NOMO-1 (cell line): ENCODE measurements at regions not wholly inside any gene's neighbourhood (a gene's known extent, or its start where the extent isn't known, plus 50 kb on each side); places are given as distances from the start of the nearest gene placed in this dataset.
"Not testable (repeated sequence)": the region's sequence is repeated elsewhere in the genome, so short reads cannot be mapped to it uniquely, and the experiment has no call there.

ENCODE experiments used
- DNase-seq, 2 experiments: peaks; one replicate each; lab custom pipeline; 2025; ENCODE audit not compliant: unreplicated experiment in 2 of 2; lab: John Stamatoyannopoulos, UW

DNA sequence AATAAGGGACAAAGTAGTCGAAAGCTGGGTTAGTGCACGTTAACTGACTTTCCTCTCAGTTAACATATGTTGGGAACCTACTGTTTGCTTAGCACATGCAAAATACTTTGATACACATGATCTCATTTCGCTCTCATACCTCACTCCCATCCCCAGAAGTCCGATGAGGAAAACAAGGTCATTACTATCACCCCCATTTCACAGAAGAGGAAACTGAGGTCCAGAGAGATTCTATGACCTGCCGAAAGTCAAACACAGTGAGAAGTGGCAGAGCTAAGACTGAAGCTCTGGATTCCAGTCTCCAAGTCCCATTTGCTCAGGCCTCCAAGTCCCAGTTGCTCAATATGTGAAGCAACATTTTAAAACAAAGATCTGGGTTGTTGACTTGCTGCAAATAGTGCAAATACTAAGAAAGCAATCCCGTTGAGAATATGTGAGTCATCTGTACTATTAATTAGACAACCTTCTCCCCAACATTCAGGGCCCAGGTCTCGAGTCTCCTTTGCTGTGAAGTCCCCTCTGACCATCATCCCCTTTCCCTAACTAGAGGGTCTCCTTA, 170.6 kb upstream of the PWP1 start:
- no peak for DNase-seq

DNA sequence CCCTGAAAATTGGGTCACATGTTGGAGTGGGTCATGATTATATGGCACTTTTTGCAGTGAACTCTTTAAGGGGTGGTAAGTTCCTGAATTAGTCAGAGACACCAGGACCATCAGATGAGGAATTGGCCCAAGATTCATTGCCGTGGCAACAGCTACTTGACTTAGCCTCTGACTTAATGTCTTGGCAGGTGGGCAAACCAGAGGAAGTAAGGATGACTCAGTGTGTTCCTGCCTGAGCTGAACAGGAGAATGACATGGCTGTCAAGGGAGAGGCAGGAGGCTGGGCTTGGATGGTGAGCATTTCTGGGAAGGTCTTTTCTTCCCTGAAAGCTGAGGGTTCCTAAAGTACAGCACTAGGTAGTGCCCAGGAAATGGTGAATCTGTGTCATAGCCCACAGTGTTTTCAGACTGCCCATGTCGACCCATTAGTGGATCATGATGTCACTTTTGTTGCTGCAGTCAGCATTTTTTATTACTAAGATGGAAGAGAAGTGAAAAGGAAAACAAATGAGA, 170.1 kb upstream of the PWP1 start:
- peak in 1 of 2 experiments; percentile 13 for DNase-seq

DNA sequence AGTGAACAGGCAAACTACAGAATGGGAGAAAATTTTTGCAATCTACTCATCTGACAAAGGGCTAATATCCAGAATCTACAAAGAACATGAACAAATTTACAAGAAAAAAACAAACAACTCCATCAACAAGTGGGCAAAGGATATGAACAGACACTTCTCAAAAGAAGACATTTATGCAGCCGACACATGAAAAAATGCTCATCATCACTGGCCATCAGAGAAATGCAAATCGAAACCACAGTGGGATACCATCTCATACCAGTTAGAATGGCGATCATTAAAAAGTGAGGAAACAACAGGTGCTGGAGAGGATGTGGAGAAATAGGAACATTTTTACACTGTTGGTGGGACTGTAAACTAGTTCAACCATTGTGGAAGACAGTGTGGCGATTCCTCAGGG, 167.8 kb upstream of the PWP1 start:
- DNase-seq = not testable (repeated sequence)

DNA sequence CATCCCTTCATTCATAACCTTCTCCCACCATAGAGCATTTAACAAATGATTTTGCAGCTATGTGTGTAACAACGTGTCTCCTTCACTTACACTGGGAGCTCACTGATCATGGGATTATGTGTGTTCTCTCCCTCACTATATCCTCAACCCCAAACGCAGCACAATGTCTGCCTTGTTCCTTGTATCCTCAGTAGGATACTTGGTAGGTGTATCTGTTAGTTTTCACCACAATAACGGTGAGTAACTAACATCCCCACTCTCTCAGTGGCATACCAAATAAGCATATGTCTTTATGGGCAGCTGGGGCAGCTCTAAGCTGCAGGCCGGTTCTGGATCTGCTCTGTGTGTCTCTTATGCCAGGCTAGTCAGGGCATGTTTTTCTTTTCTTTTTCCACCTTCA, 166.7 kb upstream of the PWP1 start:
- DNase-seq = no peak

DNA sequence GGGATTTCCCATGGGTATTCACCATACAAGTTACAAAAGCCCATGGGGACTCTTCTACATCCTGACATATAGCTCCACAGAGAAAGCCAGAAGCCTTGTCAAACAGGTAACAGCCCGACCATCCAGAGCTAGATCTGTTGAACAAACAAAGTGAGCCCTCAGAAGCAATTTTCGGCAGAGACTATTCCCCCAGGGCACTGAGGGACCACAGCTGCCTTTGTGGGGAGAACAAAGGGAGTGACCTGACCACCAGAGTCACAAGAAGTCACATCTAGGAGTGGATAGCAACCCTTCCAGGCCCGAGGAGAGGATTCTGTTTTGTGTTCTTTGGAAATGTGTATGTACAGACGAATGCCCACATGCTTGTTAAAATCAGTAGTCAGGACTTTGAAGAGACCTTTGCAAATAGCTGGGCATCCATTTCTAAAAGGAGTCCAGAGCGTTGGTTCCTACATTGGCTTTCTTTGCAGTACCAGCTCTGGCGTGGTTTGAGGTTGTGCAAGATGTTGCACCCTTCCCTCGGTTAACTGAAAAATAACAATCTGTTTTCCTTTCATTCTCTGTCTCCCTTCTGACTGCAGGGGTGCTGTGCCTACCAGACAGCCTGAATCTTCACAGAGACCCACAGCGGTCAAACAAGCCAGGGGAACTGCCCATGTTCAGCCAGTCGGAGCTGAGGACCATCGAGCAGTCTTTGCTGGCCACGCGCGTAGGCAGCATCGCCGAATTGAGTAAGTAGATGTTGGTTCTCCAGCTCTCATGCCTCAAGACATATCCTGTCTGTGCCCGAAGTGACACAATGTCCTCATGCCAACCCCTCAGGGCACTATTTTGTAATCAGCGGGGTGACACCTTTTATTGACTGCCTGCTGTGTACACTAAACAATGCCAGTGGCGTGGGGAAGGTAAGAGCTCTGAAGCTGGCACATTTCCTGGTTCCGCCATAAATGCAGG, 165.4 kb upstream of the PWP1 start:
- no peak for DNase-seq

DNA sequence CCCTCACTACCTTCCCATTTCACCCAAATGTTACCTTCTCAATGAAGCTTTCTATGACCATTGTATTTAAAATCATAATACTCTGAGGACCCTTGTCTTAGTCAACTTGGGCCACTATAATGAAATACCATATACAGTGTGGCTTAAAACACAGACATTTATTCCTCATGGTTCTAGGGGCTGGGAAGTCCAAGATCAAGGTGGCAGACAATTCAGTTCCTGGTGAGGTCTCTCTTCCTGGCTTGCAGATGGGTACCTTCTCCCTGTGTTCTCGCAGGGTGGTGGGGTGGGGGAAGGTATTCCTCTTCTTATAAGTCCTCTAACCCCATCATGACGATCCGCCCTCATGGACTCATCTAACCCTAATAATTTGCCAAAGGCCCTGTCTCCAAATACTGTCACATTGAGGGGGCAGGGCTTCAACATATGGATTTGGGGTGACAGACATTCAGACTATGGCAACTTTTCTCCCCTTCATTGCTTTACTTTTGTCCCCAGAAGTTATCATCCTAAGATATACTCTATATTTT, 163.7 kb upstream of the PWP1 start:
- no peak for DNase-seq

DNA sequence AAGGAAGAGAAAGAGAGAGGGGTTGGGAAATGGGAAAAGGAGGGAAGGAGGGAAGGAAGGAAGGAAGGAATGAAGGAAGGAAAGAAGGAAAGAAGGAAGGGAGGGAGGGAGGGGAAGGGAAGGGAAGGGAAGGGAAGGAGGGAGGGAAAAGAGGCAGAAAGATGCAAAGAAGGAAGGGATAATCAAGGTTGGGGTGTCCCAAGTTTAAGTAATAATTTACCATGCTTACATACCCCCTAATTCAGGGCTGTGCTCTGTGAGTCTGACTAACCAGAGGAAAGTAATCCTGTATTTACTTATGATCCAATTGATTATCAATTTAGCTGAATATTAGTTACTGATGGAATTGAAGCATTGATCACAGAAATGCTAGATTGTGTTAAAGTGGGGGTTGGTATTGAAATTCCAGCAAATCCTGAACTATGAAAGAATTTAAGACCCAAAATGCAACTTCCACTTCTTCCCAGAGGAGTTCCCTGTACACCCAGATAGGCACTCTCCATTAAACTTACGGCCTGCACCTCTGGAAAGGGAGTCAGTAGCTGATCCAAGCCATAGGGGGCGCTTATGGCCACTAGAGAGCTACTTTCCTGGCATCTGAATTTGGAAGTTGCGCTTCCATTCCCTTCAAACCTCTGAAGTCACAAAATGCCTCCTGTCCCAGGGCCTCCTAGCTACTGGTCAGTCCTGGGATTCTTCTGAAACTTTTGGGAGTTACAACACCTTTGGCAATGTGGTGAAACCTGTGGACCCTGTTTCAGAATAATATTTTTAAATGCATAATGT, 162.7 kb upstream of the PWP1 start:
- no peak for DNase-seq

DNA sequence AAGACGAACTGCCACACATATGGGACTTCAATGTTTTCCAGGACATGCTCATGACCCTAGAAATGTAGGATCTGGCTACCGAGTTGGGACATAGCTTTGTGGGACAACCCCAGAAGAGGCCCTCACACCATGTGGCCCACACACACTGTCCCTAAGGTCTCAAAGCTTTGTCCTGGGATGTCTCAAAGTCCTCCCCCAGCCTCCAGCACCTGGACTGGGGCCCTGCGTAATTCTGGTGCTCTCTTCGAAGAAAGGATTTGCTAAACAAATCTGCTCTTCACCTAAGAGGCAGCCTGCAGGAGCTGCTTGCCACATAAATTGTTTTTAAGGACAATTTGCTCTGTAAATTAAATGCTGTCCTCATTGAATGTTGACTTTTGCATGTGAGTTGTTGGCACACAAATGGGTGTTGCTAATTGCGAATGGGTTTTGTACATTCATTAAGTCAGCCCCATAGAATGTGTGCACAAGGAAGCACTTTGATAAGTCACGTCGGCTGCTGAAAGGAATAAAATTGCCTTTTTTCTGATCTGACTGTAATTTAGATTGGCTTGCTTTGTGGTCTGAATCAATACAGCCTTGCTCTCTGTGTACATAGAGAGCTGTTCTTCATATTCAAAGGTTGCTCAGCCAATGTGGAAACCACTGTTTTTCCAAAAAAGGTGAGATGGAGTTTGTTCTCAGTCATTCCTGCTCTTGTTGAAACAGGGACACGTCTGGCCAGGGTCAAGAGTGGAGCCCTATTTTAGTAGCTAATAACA, 161.6 kb upstream of the PWP1 start:
- DNase-seq = no peak

DNA sequence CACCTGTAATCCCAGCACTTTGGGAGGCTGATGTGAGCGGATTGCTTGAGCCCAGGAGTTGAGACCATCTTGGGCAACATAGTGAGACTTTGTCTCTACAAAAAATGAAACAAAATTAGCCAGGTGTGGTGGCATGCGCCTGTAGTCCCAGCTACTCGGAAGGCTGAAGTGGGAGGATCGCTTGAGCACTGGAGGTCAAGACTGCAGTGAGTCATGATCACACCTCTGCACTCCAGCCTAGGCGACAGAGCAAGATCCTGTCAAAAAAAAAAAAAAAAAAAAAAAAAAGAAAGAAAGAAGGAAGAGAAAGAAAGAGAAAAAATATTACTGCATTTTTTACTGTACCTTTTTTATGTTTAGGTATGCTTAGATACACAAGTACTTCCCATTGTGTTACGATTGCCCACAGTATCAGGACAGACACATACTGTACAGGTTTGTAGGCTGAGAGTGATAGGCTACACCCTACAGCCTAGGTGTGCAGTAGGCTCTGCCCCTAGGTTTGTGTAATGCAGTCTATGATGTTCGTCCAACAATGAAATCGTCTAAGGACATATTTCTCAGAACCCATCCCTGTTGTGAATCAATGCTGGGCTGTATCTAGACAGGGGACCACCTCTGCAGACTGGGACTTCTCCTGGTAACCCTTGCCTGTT, 160.4 kb upstream of the PWP1 start:
- no peak for DNase-seq

DNA sequence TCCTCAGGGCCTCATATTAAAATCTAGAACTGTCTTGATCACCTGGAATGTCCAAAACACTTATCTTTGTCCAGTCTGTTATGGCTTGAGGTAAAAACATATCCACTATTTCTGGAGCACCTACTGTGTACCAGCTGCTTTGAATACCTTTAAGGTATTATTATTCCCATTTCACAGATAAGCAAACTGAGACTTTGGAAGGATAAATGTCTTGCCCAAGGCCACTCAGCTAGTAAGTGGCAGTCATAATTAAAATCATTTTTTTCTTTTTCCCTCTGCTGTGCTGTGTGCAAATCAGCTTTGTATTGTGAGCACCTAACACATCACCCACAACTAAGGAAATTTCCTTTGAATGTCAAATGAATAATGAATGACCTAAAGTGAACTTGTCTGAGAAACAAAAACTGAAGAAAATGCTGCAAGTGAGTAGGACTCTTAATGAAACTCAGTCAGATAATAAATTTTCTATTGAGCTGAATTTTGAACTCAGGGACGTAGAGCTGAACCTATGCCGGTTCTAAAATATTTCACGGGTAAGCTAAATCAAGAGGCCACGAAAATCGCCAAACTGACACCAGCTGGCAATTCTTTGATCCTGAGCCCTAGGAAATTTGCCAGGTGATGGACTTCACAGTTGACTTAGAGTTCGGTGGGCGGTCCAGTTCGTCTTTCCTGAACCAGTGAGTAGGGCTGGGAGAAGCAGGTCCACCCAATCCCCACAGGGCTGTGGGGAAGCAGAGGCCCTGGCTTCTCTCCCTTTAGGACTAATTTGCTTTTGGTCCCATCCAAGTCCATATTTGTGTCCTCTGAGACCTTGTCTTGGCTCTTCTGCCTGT, 159.7 kb upstream of the PWP1 start:
- DNase-seq = no peak

DNA sequence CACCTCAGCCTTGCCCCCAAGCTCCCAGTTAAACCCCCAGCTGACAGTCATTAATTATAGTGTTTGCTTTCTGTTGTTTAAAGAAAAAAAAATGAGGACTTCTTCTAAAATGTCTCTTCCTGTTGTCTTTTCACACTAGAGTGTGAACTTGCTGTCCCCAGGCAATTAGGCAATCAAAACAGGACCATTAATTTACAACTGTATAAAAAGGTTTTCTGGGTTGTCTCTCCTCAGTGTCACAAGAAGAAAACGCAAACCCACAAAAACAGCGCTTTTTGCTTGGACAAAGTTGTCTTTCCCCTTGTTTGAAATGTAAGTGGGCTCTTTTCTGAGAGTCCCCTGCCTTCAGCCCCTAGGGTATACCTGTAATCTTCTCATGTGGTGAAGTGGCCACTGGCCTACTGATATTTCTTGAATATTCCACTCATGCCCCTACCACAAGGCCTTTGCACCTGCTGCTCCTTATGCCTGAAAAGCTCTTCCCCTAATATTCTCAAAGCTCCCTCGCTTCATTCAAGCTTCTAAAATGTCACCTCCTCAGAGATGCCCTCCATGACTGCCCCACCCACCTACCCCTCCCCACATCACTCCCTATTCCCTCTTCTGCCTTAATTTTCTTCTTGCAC, 158.9 kb upstream of the PWP1 start:
- no peak for DNase-seq

DNA sequence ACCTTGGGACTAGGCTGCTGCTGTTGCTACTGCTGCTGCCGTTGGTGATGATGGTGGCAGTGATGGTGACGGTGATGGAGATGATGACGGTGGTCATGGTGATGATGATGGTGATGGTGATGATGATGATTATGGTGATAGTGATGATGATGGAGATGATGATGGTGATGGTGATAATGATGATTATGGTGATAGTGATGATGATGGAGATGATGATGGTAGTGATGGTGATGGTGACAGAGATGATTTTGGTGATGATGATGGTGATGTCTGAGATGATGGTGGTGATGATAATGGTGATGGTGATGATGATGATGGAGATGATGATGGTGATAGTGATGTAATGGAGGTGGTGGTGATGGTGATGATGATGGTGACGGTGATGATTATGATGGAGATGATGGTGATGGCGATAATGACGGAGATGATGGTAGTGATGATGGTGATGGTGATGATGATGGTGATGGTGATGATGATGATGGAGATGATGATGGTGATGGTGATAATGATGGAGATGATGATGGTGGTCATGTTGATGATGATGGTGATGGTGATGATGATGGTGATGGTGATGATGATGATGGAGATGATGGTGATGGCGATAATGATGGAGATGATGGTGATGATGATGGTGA, 156.8 kb upstream of the PWP1 start:
- DNase-seq = no peak

DNA sequence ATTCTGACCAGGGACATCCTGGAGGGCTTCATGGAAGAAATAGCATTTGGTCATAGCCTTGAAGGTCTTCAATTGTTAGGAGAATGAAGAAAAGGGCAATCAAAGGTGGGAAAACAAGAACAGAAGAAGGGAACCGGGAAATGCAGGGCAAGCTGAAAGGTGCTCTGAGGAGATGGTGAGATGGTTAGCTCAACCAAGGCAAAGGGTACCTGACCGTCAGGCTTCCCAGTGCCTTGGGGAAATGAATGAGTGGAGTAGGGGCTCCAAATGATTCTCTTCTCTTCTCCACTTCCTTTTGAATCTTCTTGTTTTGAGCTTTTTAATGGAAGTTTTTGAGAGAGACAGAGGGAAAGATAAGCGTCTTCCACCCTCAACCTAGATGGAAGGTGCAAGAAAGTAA, 155.6 kb upstream of the PWP1 start:
- no peak for DNase-seq

DNA sequence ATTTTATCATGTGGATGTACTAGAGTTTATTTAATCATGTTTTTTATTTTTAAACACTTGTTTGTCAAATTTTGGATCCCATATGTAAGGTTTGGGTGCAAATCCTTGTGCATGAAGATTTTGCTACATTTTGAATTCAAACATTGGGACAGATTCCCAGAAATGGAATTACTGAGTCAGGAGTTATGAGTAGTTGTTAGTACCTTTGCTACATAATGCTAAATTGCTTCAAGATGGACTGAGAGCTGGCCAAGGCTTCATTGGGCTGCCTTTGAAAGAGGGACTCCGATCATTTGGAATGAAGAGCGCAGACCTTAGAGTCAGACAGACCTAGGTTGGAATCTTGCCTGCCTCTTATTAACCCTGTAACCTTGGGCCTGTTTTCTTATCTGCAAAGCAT, 154.9 kb upstream of the PWP1 start:
- DNase-seq = no peak

DNA sequence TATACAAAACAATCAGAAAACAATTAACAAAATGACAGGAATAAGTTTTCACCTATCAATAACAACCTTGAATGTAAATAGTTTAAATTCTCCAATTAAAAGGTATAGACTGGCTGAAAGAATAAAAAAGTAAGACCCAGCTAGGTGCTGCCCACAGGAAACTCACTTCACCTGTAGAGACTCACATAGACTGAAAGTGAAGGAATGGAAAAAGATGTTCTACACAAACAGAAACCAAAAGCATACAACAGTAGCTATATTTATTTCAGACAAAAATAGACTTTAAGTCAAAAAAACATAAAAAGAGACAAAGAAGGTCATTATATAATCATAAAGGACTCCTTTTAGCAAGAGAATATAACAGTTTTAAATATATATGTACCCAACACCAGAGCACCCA, 152.4 kb upstream of the PWP1 start:
- no peak for DNase-seq

DNA sequence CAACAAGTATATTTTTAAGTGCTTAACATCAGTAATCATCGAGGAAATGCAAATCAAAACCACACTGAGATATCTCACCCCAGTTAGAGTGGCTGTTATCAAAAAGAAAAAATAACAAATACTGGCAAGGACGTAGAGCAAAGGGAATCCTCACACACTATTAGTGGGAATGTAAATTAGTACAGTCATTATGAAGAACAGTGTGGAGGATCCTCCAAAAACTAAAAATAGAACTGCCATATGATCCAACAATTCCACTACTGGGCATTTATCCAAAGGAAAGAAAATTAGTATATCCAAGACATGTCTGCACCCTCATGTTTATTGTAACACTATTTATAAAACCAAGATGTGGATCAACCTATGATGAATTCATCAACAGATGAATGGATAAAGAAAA, 149.0 kb upstream of the PWP1 start:
- DNase-seq = no peak

DNA sequence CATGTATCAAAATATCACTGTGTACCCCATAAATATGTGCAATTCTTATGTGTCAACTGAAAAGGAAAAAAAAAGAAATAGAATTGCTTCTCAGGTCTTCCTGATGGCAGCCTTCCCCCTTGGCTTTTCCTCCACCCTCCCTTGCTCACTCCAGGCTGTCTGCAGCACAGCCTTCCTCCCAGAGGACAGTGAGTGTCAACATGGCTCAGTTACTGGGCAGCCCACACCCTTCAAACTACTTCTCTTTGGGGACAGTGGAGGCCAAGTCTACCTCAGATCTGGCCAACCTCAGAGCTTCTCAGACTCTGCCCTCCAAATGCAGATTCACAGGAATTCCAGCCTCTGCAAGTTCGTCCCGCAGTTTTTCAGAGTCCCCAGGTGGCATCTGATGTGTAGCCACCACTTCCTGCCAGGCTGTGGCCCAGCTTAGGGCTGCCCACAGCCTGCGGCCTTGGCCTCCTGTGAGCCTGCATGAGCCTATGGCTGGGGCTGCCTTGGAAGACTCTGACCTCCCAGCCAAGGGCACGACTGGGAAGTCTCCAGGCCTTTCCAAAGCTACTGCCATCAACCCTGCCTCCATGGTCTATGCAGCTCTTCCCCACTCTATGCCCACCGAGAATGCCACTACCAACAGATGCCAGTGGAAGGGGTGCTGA, 148.0 kb upstream of the PWP1 start:
- no peak for DNase-seq
